Colonic mucosa (tissue), 4 donors: ENCODE measurements at regions not wholly inside any gene's neighbourhood (a gene's known extent, or its start where the extent isn't known, plus 50 kb on each side); places are given as distances from the start of the nearest gene placed in this dataset.

Source experiments
- DNase-seq: peaks from one replicate; pipeline ENCODE4 v3.0.0-alpha.2; 2020
- H3K27ac ChIP-seq: fragments of 200-600 bp; one replicate; pipeline ENCODE4 v1.8.0; 2021
- H3K27me3 ChIP-seq: fragments of 200-600 bp; one replicate; pipeline ENCODE4 v1.8.0; 2021
- H3K36me3 ChIP-seq: fragments of 200-600 bp; one replicate; pipeline ENCODE4 v1.8.0; 2021
- H3K4me1 ChIP-seq: fragments of 200-600 bp; one replicate; pipeline ENCODE4 v1.8.0; 2021; ENCODE audit warnings: mild to moderate bottlenecking
- H3K4me3 ChIP-seq: fragments of 200-600 bp; one replicate; pipeline ENCODE4 v1.8.0; 2021
- H3K9ac ChIP-seq, 2 donors: one replicate each; pipeline ENCODE4 v1.7.0; 2013; ENCODE audit warnings: control low read depth in 2 of 2, low read depth in 2 of 2, low read length in 2 of 2
- H3K9me3 ChIP-seq: fragments of 200-600 bp; one replicate; pipeline ENCODE4 v1.8.0; 2021
- intact Hi-C: fragments of 100-400 bp; cut with DNase I; formaldehyde crosslinking; loops from one replicate; pipeline ENCODE4 v1.14.1; 2022
- TF ChIP-seq, protein P1 (sequence below): fragments of 200-600 bp; IDR thresholded peaks from one replicate; pipeline ENCODE4 v1.8.0; 2022; ENCODE audit warnings: antibody characterized with exemption, mild to moderate bottlenecking
- donor health status: healthy.
- donor health status: DM: no; HTN: no; CAD: no.
- donor health status: DM: no; HTN: no; CAD: no.

DNA sequence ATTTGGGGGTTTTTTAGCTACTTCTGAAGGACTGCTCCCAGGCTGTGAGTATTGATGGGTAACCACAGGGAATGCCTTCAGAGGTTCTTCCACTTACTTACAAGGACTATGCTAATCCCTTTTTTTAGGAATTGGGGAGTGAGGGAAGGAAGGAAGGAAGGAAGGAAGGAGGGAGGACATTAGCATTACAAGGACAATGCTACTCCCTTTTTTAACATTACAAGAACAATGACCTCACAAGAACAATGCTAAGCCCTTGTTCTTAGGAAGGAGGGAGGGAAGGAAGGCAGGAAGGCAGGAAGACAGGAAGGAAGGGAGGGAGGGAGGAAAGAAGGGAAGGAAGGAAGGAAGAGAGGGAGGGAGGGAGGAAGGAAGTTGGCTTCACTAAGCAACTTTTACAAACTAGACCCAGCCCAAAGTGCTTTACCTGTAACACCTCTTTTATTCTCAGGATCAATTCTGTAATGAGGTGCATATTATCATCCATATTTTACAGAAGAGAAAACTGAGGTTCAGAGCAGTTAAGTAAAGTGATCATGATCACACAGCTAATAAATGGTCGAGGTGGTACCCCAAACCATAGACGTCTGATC is 446.8 kb upstream of the JARID2 start:
- no peak overlapping the region for H3K9ac ChIP-seq
- no peaks in the 10 kb centered on the region for H3K9me3 ChIP-seq
- intact Hi-C loops, result no loop called here
- no peaks in the 10 kb centered on the region for H3K36me3 ChIP-seq
- no peak for DNase-seq
- H3K27me3 ChIP-seq, result no peaks in the 10 kb centered on the region
- no peak overlapping the region for H3K27ac ChIP-seq
- no peak overlapping the region for H3K4me3 ChIP-seq
- H3K4me1 ChIP-seq, result no peaks in the 10 kb centered on the region
- TF ChIP-seq, protein P1, sequence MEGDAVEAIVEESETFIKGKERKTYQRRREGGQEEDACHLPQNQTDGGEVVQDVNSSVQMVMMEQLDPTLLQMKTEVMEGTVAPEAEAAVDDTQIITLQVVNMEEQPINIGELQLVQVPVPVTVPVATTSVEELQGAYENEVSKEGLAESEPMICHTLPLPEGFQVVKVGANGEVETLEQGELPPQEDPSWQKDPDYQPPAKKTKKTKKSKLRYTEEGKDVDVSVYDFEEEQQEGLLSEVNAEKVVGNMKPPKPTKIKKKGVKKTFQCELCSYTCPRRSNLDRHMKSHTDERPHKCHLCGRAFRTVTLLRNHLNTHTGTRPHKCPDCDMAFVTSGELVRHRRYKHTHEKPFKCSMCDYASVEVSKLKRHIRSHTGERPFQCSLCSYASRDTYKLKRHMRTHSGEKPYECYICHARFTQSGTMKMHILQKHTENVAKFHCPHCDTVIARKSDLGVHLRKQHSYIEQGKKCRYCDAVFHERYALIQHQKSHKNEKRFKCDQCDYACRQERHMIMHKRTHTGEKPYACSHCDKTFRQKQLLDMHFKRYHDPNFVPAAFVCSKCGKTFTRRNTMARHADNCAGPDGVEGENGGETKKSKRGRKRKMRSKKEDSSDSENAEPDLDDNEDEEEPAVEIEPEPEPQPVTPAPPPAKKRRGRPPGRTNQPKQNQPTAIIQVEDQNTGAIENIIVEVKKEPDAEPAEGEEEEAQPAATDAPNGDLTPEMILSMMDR, result no peak

DNA sequence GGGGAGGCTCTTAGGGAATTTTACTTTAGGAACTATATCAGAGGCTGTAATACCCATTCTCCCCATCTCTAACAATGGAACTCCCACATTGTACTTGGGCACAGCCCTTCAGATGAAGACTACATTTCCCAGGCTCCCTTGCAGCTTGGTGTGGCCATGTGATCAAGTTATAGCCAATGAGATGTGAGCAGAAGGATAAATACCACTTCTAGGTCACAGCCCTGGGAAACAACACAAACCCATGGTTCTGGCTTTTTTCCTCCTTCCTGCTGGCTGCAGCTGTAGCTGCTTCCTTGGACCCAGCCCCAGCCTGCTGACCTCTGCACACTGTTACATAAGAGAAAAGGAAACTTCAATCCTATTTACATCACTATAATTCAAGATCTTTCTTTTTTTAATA is 445.9 kb upstream of the JARID2 start:
- H3K4me1 ChIP-seq, result peaks cover under 1% of the 10 kb centered on the region
- intact Hi-C loops, result no loop called here
- no peaks in the 10 kb centered on the region for H3K27me3 ChIP-seq
- H3K9me3 ChIP-seq, result no peaks in the 10 kb centered on the region
- no peak overlapping the region for H3K9ac ChIP-seq
- TF ChIP-seq, protein P1, result no peak
- no peak overlapping the region for H3K27ac ChIP-seq
- DNase-seq, result peak; percentile 79
- H3K4me3 ChIP-seq, result no peak overlapping the region
- no peaks in the 10 kb centered on the region for H3K36me3 ChIP-seq

DNA sequence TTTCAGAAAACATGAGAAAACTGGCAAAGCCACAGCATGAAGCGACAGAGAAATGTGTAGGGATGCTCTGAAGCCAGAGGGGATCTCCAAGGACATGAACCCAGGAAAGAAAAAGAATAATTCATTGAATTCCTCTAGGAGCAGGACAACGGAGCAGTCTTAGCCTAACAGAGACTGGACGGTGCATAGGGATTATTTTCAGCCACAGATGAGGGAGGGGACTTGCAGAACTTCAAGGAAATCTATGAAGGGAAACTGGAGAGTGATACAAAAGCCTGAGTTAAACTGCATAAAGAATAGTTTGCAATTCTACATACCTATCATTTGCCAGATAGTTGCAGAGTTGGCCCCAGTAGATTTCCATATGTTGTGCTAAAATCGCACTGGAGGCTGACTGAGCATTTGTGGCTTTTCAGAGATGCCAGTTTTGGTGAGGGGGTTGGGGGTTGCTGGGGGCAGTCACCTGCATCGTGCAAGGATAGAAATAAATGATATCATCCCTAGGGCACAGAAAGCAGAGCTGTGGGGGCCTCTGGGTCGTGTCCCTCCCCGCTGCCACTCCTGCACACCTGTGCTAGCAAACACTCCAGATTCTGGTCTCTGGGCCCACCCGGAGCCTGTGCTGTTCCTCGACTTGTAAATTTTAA is 443.2 kb upstream of the JARID2 start:
- Histone ChIP-seq H3K27me3 (no peaks in the 10 kb centered on the region), H3K9me3 (no peaks in the 10 kb centered on the region), H3K27ac (no peak overlapping the region), H3K4me3 (no peak overlapping the region), H3K9ac (no peak overlapping the region), H3K36me3 (no peaks in the 10 kb centered on the region), H3K4me1 (peaks cover 5% of the 10 kb centered on the region)
- intact Hi-C loops, result no loop called here
- DNase-seq, result no peak
- TF ChIP-seq, protein P1, result no peak

GRCh38 chr6:14804001-14804784 is 441.7 kb upstream of the JARID2 start:
- TF ChIP-seq, protein P1, result no peak
- Histone ChIP-seq H3K27ac (peak overlapping the region; percentile 0), H3K36me3 (no peaks in the 10 kb centered on the region), H3K27me3 (no peaks in the 10 kb centered on the region), H3K9me3 (no peaks in the 10 kb centered on the region), H3K9ac (no peak overlapping the region), H3K4me1 (peaks cover 5% of the 10 kb centered on the region), H3K4me3 (no peak overlapping the region)
- DNase-seq, result no peak
- intact Hi-C loops, result no loop called here

- no peaks in the 10 kb centered on the region for H3K27me3 ChIP-seq
- no peaks in the 10 kb centered on the region for H3K36me3 ChIP-seq
- H3K9ac ChIP-seq, result no peak overlapping the region
- peak overlapping the region; percentile 0 for H3K27ac ChIP-seq
- intact Hi-C loops, result no loop called here
- TF ChIP-seq, protein P1, result no peak
- no peak overlapping the region for H3K4me3 ChIP-seq
- peaks cover 5% of the 10 kb centered on the region for H3K4me1 ChIP-seq
- DNase-seq, result peak; percentile 95
- H3K9me3 ChIP-seq, result no peaks in the 10 kb centered on the region
Observed at GRCh38 chr6:14804785-14805210, 441.1 kb upstream of the JARID2 start.
